ENCODE measurements at regions not wholly inside any gene's neighbourhood (a gene's known extent, or its start where the extent isn't known, plus 50 kb on each side); places are given as distances from the start of the nearest gene placed in this dataset.

DNA sequence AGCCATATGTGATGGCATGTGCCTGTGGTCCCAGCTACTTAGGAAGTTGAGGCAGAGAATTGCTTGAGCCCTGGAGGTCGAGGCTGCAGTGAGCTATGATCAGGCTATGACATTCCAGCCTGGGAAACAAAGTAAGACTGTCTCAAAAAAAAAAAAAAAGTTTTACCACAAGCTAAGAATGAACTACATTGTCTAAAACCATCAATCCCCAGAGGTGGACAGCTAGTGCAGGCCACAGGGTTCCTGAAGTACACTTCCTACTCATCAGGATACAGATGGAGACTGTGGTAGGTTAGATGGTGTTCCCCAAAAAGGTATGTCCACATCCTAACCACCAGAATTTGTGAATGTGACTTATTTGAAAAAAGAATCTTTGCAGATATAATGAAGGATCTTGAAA lies 63.5 kb upstream of the DOCK9 start:
- Histone ChIP-seq H3K9me3 (replicated peaks; ENCODE audit: low read length) (no peaks in the 10 kb centered on the region), H3K4me1 (ENCODE audit: control insufficient read depth, insufficient read depth, low read length) (peaks cover 18% of the 10 kb centered on the region), H3K4me3 (ENCODE audit: low read length) (no peak overlapping the region), H3K27me3 (ENCODE audit: control insufficient read depth, insufficient read depth, low read length) (no peaks in the 10 kb centered on the region), H3K36me3 (ENCODE audit: insufficient read depth, low read length) (no peaks in the 10 kb centered on the region), H3K4me2 (ENCODE audit: low read length) (no peak overlapping the region), H3K9ac (ENCODE audit: low read depth, low read length) (no peak overlapping the region)

DNA sequence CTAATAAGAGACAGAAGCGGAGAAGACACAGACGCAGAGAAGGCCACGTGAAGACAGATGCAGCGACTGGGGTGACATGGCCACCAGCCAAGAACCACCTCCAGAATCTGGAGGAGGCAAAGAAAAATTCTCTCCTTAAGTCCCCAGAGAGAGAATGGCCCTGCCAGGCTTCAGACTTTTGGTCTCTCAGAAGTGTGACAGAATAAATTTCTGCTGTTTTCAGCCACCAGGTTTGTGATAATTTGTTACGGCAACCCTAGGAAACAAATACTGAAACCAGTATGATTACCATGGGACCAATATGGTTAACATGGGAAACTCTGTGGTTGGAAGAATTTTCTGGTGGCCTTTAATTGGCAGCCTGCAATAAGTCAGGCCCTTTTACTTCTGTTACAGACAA lies 63.9 kb upstream of the DOCK9 start:
- no peaks in the 10 kb centered on the region for H3K36me3 ChIP-seq (ENCODE audit: insufficient read depth, low read length)
- no peaks in the 10 kb centered on the region for H3K27me3 ChIP-seq (ENCODE audit: control insufficient read depth, insufficient read depth, low read length)
- no peak overlapping the region for H3K4me3 ChIP-seq (ENCODE audit: low read length)
- no peaks in the 10 kb centered on the region for H3K9me3 ChIP-seq (replicated peaks; ENCODE audit: low read length)
- H3K9ac ChIP-seq (ENCODE audit: low read depth, low read length) = no peak overlapping the region
- peaks cover 23% of the 10 kb centered on the region for H3K4me1 ChIP-seq (ENCODE audit: control insufficient read depth, insufficient read depth, low read length)
- no peak overlapping the region for H3K4me2 ChIP-seq (ENCODE audit: low read length)

DNA sequence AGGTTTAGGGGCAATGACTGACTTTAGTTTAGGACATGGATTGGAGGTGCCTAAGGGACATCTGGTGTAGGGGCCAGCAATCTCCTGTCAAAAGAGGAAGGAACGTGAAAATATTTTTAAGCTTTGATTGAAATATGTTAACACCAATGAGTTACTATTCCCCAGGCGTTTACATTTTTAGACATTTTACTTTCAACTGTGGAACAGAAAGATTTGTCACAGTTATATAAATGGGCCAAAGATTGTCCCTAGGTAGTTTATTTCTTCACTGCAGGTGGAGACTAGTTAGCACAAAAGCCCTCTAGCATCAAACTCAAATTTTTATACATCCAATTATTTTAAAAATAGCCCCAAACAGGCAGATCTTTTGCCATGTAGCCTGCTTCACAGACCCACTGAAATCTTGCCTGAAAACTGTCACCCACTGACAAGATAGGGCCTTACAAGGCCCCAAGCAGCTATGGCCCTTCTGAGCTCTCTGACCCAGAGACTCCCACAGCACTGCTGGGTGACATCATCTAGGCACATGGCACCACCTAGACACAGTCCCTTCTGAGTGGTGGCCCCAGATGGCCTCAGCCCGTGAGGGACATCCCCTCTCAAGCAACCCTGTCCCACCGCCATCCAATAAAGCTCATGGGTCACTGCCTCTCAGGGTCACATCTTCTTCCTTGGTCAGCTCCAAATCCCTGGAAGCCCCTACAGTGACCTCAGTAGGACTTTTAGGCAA lies 64.8 kb upstream of the DOCK9 start:
- H3K27me3 ChIP-seq (ENCODE audit: control insufficient read depth, insufficient read depth, low read length) = no peaks in the 10 kb centered on the region
- H3K4me1 ChIP-seq (ENCODE audit: control insufficient read depth, insufficient read depth, low read length) = peaks cover 27% of the 10 kb centered on the region
- H3K9me3 ChIP-seq (replicated peaks; ENCODE audit: low read length) = no peaks in the 10 kb centered on the region
- no peaks in the 10 kb centered on the region for H3K36me3 ChIP-seq (ENCODE audit: insufficient read depth, low read length)
- no peak overlapping the region for H3K4me2 ChIP-seq (ENCODE audit: low read length)
- H3K9ac ChIP-seq (ENCODE audit: low read depth, low read length) = no peak overlapping the region
- no peak overlapping the region for H3K4me3 ChIP-seq (ENCODE audit: low read length)

DNA sequence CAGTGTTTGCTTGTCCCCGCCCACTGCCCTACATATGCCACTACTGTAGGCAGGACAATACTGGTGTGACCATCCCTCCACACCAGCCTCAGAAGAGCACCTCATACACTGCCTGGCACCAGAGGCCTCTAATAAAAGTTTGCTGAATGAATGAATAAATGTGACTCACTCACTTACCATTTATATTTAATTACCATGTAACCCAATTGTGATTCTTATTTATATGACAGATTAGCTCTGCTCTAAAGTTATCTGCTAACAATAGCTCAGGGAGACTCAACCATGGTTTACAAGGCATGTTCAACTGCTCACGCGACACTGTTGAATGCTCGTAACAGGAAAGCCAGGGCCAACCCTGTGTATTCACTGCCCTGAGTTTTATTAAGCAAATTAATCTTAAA lies 66.0 kb upstream of the DOCK9 start:
- no peak overlapping the region for H3K9ac ChIP-seq (ENCODE audit: low read depth, low read length)
- no peaks in the 10 kb centered on the region for H3K36me3 ChIP-seq (ENCODE audit: insufficient read depth, low read length)
- H3K4me1 ChIP-seq (ENCODE audit: control insufficient read depth, insufficient read depth, low read length) = peaks cover 27% of the 10 kb centered on the region
- no peaks in the 10 kb centered on the region for H3K9me3 ChIP-seq (replicated peaks; ENCODE audit: low read length)
- no peaks in the 10 kb centered on the region for H3K27me3 ChIP-seq (ENCODE audit: control insufficient read depth, insufficient read depth, low read length)
- H3K4me2 ChIP-seq (ENCODE audit: low read length) = no peak overlapping the region
- H3K4me3 ChIP-seq (ENCODE audit: low read length) = no peak overlapping the region

DNA sequence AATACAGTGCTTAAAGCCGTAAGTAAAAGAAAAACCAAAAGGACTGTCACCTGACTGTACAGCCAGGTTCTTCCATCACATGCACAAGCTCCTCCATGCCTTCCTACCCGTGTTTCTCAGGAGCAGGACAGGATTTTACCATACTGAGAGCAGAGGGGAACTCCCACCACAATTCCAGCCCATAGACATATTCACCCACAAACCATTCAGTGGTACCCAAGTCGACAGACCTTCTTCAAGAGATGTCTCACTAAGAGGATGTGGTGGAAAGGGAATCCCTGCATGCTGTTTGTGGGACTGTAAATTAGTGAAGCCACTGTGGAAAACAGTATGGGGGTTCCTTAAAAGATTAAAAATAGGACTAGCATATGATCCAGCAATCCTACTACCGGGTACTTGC lies 66.9 kb upstream of the DOCK9 start:
- Histone ChIP-seq H3K4me1 (ENCODE audit: control insufficient read depth, insufficient read depth, low read length) (peaks cover 27% of the 10 kb centered on the region), H3K36me3 (ENCODE audit: insufficient read depth, low read length) (no peaks in the 10 kb centered on the region), H3K4me2 (ENCODE audit: low read length) (no peak overlapping the region), H3K9ac (ENCODE audit: low read depth, low read length) (no peak overlapping the region), H3K4me3 (ENCODE audit: low read length) (no peak overlapping the region), H3K27me3 (ENCODE audit: control insufficient read depth, insufficient read depth, low read length) (no peaks in the 10 kb centered on the region), H3K9me3 (replicated peaks; ENCODE audit: low read length) (no peaks in the 10 kb centered on the region)

DNA sequence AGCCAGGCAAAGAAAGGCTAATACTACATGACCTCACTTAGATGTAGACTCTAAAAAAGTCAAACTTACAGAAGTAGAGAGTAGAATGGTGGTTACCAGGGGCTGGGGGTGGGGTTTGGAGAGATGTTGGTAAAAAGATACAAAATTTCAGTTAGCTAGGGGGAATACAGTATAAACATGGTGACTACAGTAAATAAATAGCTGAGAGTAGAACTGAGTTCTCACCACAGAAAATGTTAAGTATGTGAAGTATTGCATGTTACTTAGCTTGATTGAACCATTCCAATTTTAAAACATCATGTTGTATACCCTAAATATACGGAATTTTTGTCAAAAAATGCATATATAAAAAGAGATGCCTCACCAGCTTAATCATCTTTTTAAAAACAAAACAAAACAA lies 67.5 kb upstream of the DOCK9 start:
- Histone ChIP-seq H3K4me1 (ENCODE audit: control insufficient read depth, insufficient read depth, low read length) (peaks cover 27% of the 10 kb centered on the region), H3K4me2 (ENCODE audit: low read length) (no peak overlapping the region), H3K4me3 (ENCODE audit: low read length) (no peak overlapping the region), H3K36me3 (ENCODE audit: insufficient read depth, low read length) (no peaks in the 10 kb centered on the region), H3K9ac (ENCODE audit: low read depth, low read length) (no peak overlapping the region), H3K27me3 (ENCODE audit: control insufficient read depth, insufficient read depth, low read length) (no peaks in the 10 kb centered on the region), H3K9me3 (replicated peaks; ENCODE audit: low read length) (no peaks in the 10 kb centered on the region)

DNA sequence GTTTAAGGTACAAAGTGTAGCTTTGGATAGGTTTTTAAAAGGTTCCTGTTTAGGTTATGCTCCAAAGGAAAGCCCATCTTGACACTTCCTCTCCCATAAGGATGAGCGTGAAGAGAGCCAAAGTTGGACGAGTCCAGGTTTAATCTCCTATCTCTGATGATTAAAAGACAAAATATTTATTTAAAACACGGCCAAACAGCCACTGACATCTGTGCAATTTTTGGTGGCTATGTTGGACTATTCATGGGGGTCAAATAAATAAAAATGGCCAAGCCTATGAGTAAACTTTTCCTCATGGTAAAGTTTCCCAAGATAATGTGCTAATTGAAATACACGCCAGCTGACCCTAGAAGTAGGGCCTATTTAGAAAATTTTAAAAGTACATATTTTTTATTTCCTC lies 69.0 kb upstream of the DOCK9 start:
- peaks cover 27% of the 10 kb centered on the region for H3K4me1 ChIP-seq (ENCODE audit: control insufficient read depth, insufficient read depth, low read length)
- H3K27me3 ChIP-seq (ENCODE audit: control insufficient read depth, insufficient read depth, low read length) = no peaks in the 10 kb centered on the region
- H3K4me2 ChIP-seq (ENCODE audit: low read length) = peak overlapping the region; percentile 26
- H3K36me3 ChIP-seq (ENCODE audit: insufficient read depth, low read length) = no peaks in the 10 kb centered on the region
- H3K9me3 ChIP-seq (replicated peaks; ENCODE audit: low read length) = no peaks in the 10 kb centered on the region
- H3K9ac ChIP-seq (ENCODE audit: low read depth, low read length) = no peak overlapping the region
- no peak overlapping the region for H3K4me3 ChIP-seq (ENCODE audit: low read length)

DNA sequence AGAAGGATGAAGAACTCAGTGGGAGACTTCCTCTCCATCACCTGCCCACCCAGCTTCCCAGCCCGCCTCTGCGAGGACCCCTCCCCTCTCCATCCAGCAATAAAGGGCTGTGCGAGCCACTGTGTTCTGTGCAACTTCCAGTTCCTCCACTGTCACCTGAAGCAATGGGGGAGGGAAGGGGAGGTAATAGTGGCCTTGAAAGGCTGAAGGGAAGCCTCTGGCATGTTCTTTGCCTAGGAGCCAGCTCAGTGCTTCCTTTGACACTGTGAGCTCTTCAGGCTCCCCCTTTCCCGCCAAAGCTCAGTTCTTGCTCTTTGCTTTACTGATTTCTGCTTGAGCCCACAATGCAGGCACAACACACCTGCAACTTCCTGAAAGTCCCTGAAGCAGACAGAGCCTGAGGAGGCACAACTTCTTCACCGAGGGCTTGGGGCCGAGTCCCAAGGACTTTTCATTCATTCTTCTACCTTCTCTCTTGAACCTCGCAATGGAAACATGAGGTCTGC lies 73.2 kb upstream of the DOCK9 start:
- Histone ChIP-seq H3K4me3 (ENCODE audit: low read length) (no peak overlapping the region), H3K27me3 (ENCODE audit: control insufficient read depth, insufficient read depth, low read length) (no peaks in the 10 kb centered on the region), H3K4me1 (ENCODE audit: control insufficient read depth, insufficient read depth, low read length) (peaks cover 15% of the 10 kb centered on the region)

DNA sequence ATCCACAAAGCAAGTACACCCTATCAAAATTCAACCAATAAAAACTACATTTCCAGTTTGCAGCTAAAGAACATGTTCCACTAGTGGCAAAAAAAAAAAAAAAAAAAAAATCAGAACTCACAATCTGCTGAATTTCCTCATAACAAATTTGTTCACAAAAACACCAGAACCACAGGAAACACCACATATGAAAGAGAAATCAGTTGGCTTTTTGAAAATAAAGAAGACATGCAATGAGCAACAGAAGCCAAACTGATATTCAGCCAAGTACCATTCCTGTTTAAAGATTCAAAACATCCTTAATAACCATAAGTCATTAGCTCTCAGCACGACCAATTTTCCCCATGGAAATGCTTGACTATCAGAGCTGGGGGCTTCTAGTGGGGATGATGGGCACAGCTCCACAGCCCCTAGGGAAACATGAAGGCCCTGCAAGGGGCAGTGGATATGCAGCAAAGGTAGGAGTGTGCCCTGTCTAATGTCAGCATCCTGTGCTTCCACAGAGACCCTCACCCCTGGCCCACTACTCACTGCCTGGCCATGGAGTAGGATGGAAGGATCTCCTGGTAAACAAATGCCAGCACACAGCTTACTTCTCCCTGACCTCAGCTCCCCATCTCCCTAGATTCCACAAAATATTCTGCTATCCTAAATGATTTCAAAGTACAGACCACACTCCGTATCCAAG lies 74.0 kb upstream of the DOCK9 start:
- Histone ChIP-seq H3K4me1 (ENCODE audit: control insufficient read depth, insufficient read depth, low read length) (peaks cover 15% of the 10 kb centered on the region), H3K9ac (ENCODE audit: low read depth, low read length) (no peak overlapping the region), H3K4me3 (ENCODE audit: low read length) (no peak overlapping the region), H3K27me3 (ENCODE audit: control insufficient read depth, insufficient read depth, low read length) (no peaks in the 10 kb centered on the region), H3K9me3 (replicated peaks; ENCODE audit: low read length) (no peaks in the 10 kb centered on the region), H3K36me3 (ENCODE audit: insufficient read depth, low read length) (no peaks in the 10 kb centered on the region), H3K4me2 (ENCODE audit: low read length) (no peak overlapping the region)

More for the DNA sequence above, 73.2 kb upstream of the DOCK9 start:
- Histone ChIP-seq H3K9me3 (replicated peaks; ENCODE audit: low read length) (no peaks in the 10 kb centered on the region), H3K4me2 (ENCODE audit: low read length) (no peak overlapping the region), H3K9ac (ENCODE audit: low read depth, low read length) (no peak overlapping the region), H3K36me3 (ENCODE audit: insufficient read depth, low read length) (no peaks in the 10 kb centered on the region)

DNA sequence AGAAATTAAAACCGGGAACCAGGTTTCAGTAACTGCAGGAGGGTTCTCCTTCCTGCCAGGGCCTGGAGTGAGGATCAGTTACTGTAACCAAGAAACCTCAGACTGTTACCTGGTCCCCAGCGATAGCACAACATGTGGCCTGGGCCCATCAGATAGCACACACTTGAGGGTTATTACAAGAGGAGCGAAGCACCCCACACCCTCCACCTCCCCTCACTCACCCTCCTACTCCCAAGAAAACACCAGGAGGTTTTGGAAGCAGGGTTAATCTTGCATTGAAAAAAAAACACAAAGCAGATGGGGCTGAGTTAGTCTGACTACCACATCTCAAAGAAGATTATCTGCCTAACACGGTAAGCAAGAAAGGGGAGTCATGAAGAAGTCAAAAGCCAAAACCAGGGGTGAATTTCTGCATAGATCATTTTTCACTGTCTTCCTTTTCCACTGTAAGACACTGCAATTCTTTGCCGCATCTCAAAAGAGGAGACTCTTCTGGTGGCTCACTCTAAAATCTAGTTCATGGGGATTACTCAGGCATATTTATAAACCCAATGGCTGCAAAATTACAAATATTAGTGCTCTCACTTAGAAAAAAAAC lies 75.9 kb upstream of the DOCK9 start:
- Histone ChIP-seq H3K4me1 (ENCODE audit: control insufficient read depth, insufficient read depth, low read length) (peaks cover 16% of the 10 kb centered on the region), H3K4me2 (ENCODE audit: low read length) (no peak overlapping the region), H3K36me3 (ENCODE audit: insufficient read depth, low read length) (no peaks in the 10 kb centered on the region), H3K9me3 (replicated peaks; ENCODE audit: low read length) (no peaks in the 10 kb centered on the region), H3K27me3 (ENCODE audit: control insufficient read depth, insufficient read depth, low read length) (no peaks in the 10 kb centered on the region), H3K4me3 (ENCODE audit: low read length) (no peak overlapping the region), H3K9ac (ENCODE audit: low read depth, low read length) (no peak overlapping the region)

DNA sequence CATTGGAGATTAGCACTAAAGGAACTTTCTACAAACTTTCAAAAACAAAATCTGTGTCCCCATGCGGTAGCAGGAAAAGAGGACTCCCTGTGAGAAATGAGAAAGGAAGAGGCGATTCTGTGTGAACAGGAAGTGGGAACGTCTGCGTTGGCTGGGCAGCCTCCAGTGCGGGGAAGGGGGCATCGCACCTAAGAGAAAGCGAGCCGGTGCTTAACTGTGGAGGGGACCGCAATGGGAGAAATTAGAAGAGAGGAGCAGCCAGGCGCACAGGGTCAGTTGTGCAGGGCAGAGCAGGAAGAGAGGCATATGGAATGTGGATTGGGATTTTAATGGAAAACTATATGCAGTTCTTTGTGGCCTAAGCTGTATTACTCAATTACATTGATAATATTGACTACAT lies 77.4 kb upstream of the DOCK9 start:
- H3K27me3 ChIP-seq (ENCODE audit: control insufficient read depth, insufficient read depth, low read length) = no peaks in the 10 kb centered on the region
- H3K9me3 ChIP-seq (replicated peaks; ENCODE audit: low read length) = no peaks in the 10 kb centered on the region
- H3K9ac ChIP-seq (ENCODE audit: low read depth, low read length) = no peak overlapping the region
- H3K4me3 ChIP-seq (ENCODE audit: low read length) = no peak overlapping the region
- peaks cover 16% of the 10 kb centered on the region for H3K4me1 ChIP-seq (ENCODE audit: control insufficient read depth, insufficient read depth, low read length)
- H3K4me2 ChIP-seq (ENCODE audit: low read length) = no peak overlapping the region
- H3K36me3 ChIP-seq (ENCODE audit: insufficient read depth, low read length) = no peaks in the 10 kb centered on the region

Measured in skeletal muscle satellite cell (primary cell).